ENCODE measurements at regions not wholly inside any gene's neighbourhood (a gene's known extent, or its start where the extent isn't known, plus 50 kb on each side); places are given as distances from the start of the nearest gene placed in this dataset.

DNA sequence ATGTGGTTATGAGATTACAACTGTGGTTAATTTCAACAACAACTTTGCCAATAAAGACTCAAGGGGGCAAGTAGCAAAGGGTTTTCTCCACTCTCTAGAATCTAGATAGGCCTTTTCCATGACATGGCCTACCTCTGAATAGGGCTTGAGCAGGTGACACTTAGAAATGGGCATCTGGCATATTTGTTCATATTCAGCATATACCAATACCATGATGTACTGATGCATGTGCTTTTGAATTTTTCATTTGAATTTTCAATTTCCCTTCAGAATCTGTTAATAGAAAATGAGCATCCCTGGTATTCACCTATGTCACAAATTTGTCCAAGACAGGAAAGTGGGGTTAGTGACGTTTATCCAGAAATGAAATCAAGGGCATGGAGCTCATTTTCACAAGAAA lies 757.5 kb upstream of the NRSN1 start:
- Histone ChIP-seq H3K4me3 (ENCODE audit: low read depth, low read length) (no peak overlapping the region), H3K27ac (ENCODE audit: extremely low read depth, low read depth, low read length) (no peak overlapping the region), H3K36me3 (ENCODE audit: control insufficient read depth in 2 of 2, insufficient read depth in 1 of 2, low read length in 2 of 2) (no peaks in the 10 kb centered on the region), H3K4me1 (ENCODE audit: control insufficient read depth, insufficient read depth, low read length) (no peaks in the 10 kb centered on the region), H3K9me3 (ENCODE audit: control insufficient read depth, insufficient read depth, low read depth, low read length) (no peaks in the 10 kb centered on the region)
- CTCF ChIA-PET = interaction anchor here (0.7 kb wide), 1 partner anchor 668 kb away, joined by 3 read pairs; no protein-coding TSS in a partner anchor
- TF ChIP-seq ZNF629 (tag by site-specific recombination; IDR thresholded peaks at IDR 0.05) (no peak), ZBTB1 (tag by site-specific recombination; IDR thresholded peaks at IDR 0.05) (no peak), ZNF394 (tag by site-specific recombination; IDR thresholded peaks at IDR 0.05; ENCODE audit: borderline replicate concordance) (no peak), ZSCAN30 (tag by site-specific recombination; IDR thresholded peaks at IDR 0.05) (no peak), ZNF621 (tag by site-specific recombination; IDR thresholded peaks at IDR 0.05) (no peak), ZNF121 (tag by site-specific recombination; IDR thresholded peaks at IDR 0.05) (no peak), ZBTB7A (tag by site-specific recombination; IDR thresholded peaks at IDR 0.05; ENCODE audit: low read depth) (no peak), KLF10 (tag by site-specific recombination; IDR thresholded peaks at IDR 0.05) (no peak), ZNF843 (tag by site-specific recombination; IDR thresholded peaks at IDR 0.05) (no peak), ZNF530 (tag by site-specific recombination; IDR thresholded peaks at IDR 0.05; ENCODE audit: low read depth) (no peak), ZNF747 (tag by site-specific recombination; IDR thresholded peaks at IDR 0.05) (no peak), ZBTB8A (tag by site-specific recombination; IDR thresholded peaks at IDR 0.05) (no peak)
- TF ChIP-seq, protein P1, sequence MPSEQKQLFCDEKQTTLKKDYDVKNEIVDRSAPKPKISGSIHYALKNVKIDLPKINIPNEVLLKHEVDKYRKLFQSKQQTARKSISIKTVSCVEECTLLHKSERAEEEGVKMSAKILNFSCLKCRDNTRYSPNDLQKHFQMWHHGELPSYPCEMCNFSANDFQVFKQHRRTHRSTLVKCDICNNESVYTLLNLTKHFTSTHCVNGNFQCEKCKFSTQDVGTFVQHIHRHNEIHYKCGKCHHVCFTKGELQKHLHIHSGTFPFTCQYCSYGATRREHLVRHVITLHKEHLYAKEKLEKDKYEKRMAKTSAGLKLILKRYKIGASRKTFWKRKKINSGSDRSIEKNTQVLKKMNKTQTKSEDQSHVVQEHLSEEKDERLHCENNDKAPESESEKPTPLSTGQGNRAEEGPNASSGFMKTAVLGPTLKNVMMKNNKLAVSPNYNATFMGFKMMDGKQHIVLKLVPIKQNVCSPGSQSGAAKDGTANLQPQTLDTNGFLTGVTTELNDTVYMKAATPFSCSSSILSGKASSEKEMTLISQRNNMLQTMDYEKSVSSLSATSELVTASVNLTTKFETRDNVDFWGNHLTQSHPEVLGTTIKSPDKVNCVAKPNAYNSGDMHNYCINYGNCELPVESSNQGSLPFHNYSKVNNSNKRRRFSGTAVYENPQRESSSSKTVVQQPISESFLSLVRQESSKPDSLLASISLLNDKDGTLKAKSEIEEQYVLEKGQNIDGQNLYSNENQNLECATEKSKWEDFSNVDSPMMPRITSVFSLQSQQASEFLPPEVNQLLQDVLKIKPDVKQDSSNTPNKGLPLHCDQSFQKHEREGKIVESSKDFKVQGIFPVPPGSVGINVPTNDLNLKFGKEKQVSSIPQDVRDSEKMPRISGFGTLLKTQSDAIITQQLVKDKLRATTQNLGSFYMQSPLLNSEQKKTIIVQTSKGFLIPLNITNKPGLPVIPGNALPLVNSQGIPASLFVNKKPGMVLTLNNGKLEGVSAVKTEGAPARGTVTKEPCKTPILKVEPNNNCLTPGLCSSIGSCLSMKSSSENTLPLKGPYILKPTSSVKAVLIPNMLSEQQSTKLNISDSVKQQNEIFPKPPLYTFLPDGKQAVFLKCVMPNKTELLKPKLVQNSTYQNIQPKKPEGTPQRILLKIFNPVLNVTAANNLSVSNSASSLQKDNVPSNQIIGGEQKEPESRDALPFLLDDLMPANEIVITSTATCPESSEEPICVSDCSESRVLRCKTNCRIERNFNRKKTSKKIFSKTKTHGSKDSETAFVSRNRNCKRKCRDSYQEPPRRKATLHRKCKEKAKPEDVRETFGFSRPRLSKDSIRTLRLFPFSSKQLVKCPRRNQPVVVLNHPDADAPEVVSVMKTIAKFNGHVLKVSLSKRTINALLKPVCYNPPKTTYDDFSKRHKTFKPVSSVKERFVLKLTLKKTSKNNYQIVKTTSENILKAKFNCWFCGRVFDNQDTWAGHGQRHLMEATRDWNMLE (tag by site-specific recombination; conservative IDR thresholded peaks at IDR 0.05; ENCODE audit: low read depth) = no peak
- POLR2A ChIA-PET = no interaction called here

DNA sequence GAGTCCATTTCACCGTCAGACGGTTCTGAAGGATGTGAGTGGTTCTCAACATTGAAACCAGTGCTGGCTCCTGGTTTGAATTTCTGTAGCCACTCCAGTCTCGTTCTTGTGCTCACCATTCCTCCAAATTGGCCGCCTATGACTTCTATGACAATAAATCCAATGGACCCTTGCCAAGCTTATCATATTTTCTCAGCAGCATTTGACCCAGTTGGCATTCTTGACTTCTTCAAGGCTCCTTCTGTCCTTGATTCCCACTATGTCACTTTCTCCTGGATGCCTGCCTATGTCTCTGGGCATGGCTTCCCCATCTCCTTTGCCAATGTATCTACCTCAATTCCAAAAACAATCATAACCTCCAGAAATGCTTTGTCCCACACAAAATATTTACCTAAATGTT lies 756.0 kb upstream of the NRSN1 start:
- Histone ChIP-seq H3K9me3 (ENCODE audit: control insufficient read depth, insufficient read depth, low read depth, low read length) (no peaks in the 10 kb centered on the region), H3K36me3 (ENCODE audit: control insufficient read depth in 2 of 2, insufficient read depth in 1 of 2, low read length in 2 of 2) (no peaks in the 10 kb centered on the region), H3K4me1 (ENCODE audit: control insufficient read depth, insufficient read depth, low read length) (no peaks in the 10 kb centered on the region), H3K27ac (ENCODE audit: extremely low read depth, low read depth, low read length) (no peak overlapping the region), H3K4me3 (ENCODE audit: low read depth, low read length) (no peak overlapping the region)
- ChIA-PET CTCF (no interaction called here), POLR2A (no interaction called here)
- TF ChIP-seq ZNF837 (tag by site-specific recombination; IDR thresholded peaks at IDR 0.05) (no peak), ZNF548 (tag by site-specific recombination; IDR thresholded peaks at IDR 0.05) (no peak), ZNF610 (tag by site-specific recombination; IDR thresholded peaks at IDR 0.05; ENCODE audit: borderline replicate concordance) (no peak), ZNF157 (tag by site-specific recombination; IDR thresholded peaks at IDR 0.05) (no peak), ZNF791 (tag by site-specific recombination; IDR thresholded peaks at IDR 0.05) (no peak), ZNF707 (tag by site-specific recombination; IDR thresholded peaks at IDR 0.05) (no peak)
